SK-N-SH (cell line): ENCODE measurements at regions not wholly inside any gene's neighbourhood (a gene's known extent, or its start where the extent isn't known, plus 50 kb on each side); places are given as distances from the start of the nearest gene placed in this dataset.

ENCODE experiments used
- CHD2 ChIP-seq: fragments of 150-350 bp; IDR thresholded peaks from 2 replicates; pipeline ENCODE4 v1.6.1; 2018; ENCODE audit warnings: low read length; ENCODE audit not compliant: partially characterized antibody
- CTCF ChIP-seq: fragments of 200-600 bp; sonication (generic); IDR thresholded peaks from 2 replicates; pipeline ENCODE4 v1.6.1; 2017; ENCODE audit warnings: antibody characterized with exemption, mild to moderate bottlenecking, moderate library complexity
- EP300 ChIP-seq, 2 experiments: IDR thresholded peaks; 2 replicates each; pipeline versions ENCODE4 v1.4.0 to v1.6.1; 2012; ENCODE audit warnings: borderline replicate concordance in 1 of 2, low read depth in 1 of 2, low read length in 1 of 2
- PBX3 ChIP-seq: IDR thresholded peaks from 2 replicates; pipeline ENCODE4; 2012
- RCOR1 ChIP-seq: fragments of 150-350 bp; IDR thresholded peaks from 2 replicates; pipeline ENCODE4 v1.6.1; 2017; ENCODE audit warnings: antibody characterized with exemption, low read length

GRCh38 chrX:10938365-10938923 lies 172.7 kb upstream of the HCCS start:
- TF ChIP-seq CHD2, result no peak
- TF ChIP-seq RCOR1, result no peak
- no peak for TF ChIP-seq CTCF
- TF ChIP-seq PBX3, result no peak
- TF ChIP-seq EP300 (IDR thresholded peaks at IDR 0.05; ENCODE audit: borderline replicate concordance in 1 of 2, low read depth in 1 of 2, low read length in 1 of 2), result no peak
